Lower lobe of right lung (tissue), 2 donors: ENCODE measurements at regions not wholly inside any gene's neighbourhood (a gene's known extent, or its start where the extent isn't known, plus 50 kb on each side); places are given as distances from the start of the nearest gene placed in this dataset.
"Not testable (repeated sequence)": the region's sequence is repeated elsewhere in the genome, so short reads cannot be mapped to it uniquely, and the experiment has no call there.

Experiments used
- ATAC-seq, 2 donors: fragments of 200-7000 bp; cut with Tn5 transposase; one replicate each; pipeline ENCODE4 v1.9.1; 2020 to 2022; ENCODE audit warnings: mild to moderate bottlenecking in 2 of 2, moderate library complexity in 2 of 2
- DNase-seq: peaks from one replicate; pipeline ENCODE4 v3.0.0-alpha.2; 2020
- H3K27ac ChIP-seq: fragments of 200-600 bp; one replicate; pipeline ENCODE4 v1.8.0; 2022
- H3K27me3 ChIP-seq: fragments of 200-600 bp; one replicate; pipeline ENCODE4 v1.8.0; 2022; ENCODE audit warnings: low read depth
- H3K36me3 ChIP-seq: fragments of 200-600 bp; one replicate; pipeline ENCODE4 v1.8.0; 2022; ENCODE audit warnings: mild to moderate bottlenecking
- H3K4me1 ChIP-seq: fragments of 200-600 bp; one replicate; pipeline ENCODE4 v1.8.0; 2022
- H3K4me3 ChIP-seq: fragments of 200-600 bp; one replicate; pipeline ENCODE4 v1.8.0; 2022; ENCODE audit warnings: mild to moderate bottlenecking
- H3K9me3 ChIP-seq: fragments of 200-600 bp; one replicate; pipeline ENCODE4 v1.8.0; 2022
- intact Hi-C: fragments of 100-400 bp; cut with DNase I; formaldehyde crosslinking; loops from one replicate; pipeline ENCODE4 v1.11.0; 2022
- TF ChIP-seq, protein P1 (sequence below): fragments of 200-600 bp; IDR thresholded peaks from one replicate; pipeline ENCODE4 v1.8.0; 2022; ENCODE audit warnings: antibody characterized with exemption, mild to moderate bottlenecking
- donor health status: DM: no; HTN: yes; CAD: no; lungs with severe emphysema.

DNA sequence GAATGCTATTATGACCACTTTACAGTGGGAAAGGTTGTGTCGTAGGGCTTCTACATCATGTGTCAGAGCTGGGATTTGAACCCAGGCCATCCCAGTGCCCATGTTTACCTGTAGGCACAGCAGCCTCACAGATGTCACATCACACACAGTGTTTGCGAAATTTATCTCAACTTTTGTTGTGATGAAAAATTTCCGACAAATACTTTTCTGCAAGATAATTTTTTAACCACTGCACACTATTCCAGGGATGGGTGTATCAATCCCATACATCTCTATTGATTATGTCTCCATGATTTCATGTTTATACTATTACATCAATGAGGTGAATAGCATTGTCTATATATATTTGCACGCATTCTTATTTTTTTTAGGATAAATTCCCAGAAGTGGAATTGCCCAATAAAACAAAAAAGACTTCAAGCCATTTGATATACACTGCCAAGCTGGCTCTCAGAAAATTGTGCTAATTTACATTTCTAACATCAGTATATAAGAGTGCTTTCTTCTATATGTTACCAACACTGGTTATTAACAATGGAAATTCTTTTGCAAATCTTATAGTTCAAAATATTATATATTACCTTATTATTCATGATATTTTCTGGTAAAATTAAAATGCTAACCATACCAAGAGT, 189.1 kb upstream of the ZNF217 start:
- Histone ChIP-seq H3K4me1 (peaks cover 18% of the 10 kb centered on the region), H3K36me3 (no peaks in the 10 kb centered on the region), H3K9me3 (no peaks in the 10 kb centered on the region), H3K27me3 (no peaks in the 10 kb centered on the region), H3K4me3 (no peak overlapping the region), H3K27ac (no peak overlapping the region)
- no peak for ATAC-seq
- TF ChIP-seq, protein P1, sequence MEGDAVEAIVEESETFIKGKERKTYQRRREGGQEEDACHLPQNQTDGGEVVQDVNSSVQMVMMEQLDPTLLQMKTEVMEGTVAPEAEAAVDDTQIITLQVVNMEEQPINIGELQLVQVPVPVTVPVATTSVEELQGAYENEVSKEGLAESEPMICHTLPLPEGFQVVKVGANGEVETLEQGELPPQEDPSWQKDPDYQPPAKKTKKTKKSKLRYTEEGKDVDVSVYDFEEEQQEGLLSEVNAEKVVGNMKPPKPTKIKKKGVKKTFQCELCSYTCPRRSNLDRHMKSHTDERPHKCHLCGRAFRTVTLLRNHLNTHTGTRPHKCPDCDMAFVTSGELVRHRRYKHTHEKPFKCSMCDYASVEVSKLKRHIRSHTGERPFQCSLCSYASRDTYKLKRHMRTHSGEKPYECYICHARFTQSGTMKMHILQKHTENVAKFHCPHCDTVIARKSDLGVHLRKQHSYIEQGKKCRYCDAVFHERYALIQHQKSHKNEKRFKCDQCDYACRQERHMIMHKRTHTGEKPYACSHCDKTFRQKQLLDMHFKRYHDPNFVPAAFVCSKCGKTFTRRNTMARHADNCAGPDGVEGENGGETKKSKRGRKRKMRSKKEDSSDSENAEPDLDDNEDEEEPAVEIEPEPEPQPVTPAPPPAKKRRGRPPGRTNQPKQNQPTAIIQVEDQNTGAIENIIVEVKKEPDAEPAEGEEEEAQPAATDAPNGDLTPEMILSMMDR, result no peak
- intact Hi-C loops, result no loop called here
- DNase-seq, result no peak

DNA sequence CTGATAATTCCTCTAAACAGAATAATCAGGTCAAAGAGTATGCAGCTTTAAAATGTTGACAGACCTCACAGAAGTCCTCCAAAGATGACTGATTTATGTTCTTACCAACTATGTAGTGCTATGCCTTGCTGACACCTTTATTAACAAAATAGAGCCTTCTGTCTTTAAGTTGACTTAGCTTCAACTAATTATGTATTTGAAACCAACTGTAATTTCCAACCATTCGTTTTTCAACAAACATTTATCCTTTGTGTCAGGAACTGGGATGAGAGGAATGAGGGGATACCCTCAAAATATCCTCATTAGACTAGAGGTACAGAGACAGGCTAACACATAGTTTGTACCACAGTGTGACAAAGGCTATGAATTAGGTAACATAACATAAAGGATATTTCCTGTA, 186.2 kb upstream of the ZNF217 start:
- H3K9me3 ChIP-seq, result no peaks in the 10 kb centered on the region
- intact Hi-C loops, result no loop called here
- no peaks in the 10 kb centered on the region for H3K36me3 ChIP-seq
- ATAC-seq (no peak), DNase-seq (no peak)
- no peaks in the 10 kb centered on the region for H3K27me3 ChIP-seq
- no peak overlapping the region for H3K4me3 ChIP-seq
- no peaks in the 10 kb centered on the region for H3K4me1 ChIP-seq
- TF ChIP-seq, protein P1, result no peak
- H3K27ac ChIP-seq, result no peak overlapping the region

DNA sequence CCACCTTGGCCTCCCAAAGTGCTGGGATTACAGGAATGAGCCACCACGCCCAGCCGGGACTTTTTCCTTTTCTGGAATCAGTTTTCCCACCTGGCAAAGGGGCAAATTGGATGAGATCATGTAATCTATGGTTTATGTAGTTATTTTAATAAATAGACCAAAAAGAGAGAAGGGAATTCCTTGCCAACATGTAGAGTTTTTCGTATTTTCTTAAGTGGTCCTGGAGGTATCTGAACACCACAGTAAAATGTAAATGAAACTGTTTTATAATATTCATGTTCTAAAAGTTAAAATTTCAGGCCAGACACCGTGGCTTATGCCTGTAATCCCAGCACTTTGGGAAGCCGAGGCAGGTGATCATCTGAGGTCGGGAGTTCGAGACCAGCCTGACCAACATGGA, 185.1 kb upstream of the ZNF217 start:
- no peak overlapping the region for H3K27ac ChIP-seq
- H3K27me3 ChIP-seq, result no peaks in the 10 kb centered on the region
- H3K9me3 ChIP-seq, result no peaks in the 10 kb centered on the region
- intact Hi-C loops, result no loop called here
- ATAC-seq (no peak), DNase-seq (no peak)
- H3K4me3 ChIP-seq, result no peak overlapping the region
- TF ChIP-seq, protein P1, result no peak
- no peaks in the 10 kb centered on the region for H3K36me3 ChIP-seq
- no peaks in the 10 kb centered on the region for H3K4me1 ChIP-seq

DNA sequence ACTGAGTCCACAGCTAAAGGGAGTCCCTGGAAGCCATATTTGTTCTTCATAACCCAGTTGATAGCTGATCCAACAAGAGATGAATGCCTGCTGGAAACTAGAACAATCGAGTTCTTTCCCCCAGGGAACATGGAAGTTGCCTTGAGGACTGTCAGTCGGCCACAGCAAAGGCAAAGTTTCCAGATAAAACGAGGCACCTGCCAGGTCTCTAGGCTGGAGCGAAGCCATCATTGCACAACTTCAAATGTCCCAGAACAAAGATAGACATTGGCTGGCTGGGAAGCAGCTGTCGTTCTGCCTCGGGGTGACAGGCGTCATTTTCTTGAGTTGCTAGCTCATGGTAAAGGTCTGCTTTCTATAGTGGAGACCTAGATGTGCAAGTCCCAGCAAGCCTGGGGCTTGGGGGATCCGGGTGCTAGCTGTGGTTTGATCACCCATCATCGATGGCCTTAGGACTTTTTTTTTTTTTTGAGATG, 184.4 kb upstream of the ZNF217 start:
- Histone ChIP-seq H3K4me1 (no peaks in the 10 kb centered on the region), H3K4me3 (no peak overlapping the region), H3K36me3 (no peaks in the 10 kb centered on the region), H3K27me3 (no peaks in the 10 kb centered on the region), H3K9me3 (no peaks in the 10 kb centered on the region), H3K27ac (no peak overlapping the region)
- intact Hi-C loops, result no loop called here
- DNase-seq (no peak), ATAC-seq (no peak)
- TF ChIP-seq, protein P1, result no peak

DNA sequence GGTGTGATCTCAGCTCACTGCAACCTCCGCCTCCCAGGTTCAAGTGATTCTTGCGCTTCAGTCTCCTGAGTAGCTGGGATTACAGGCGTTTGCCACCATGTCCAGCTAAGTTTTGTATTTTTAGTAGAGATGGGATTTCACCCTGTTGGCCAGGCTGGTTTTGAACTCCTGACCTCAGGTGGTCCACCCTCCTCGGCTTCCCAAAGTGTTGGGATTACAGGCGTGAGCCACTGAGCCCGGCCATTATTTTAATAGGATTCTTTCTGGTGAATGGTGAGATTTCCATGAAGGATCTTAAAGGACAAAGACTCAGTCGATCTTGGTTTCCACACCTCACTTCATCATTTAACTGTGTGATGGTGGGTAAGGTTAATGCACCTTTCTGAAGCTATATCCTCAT, 183.8 kb upstream of the ZNF217 start:
- H3K36me3 ChIP-seq, DNase-seq, H3K9me3 ChIP-seq, ATAC-seq, H3K27ac ChIP-seq, H3K27me3 ChIP-seq, H3K4me1 ChIP-seq, H3K4me3 ChIP-seq, intact Hi-C loops: not testable (repeated sequence)

DNA sequence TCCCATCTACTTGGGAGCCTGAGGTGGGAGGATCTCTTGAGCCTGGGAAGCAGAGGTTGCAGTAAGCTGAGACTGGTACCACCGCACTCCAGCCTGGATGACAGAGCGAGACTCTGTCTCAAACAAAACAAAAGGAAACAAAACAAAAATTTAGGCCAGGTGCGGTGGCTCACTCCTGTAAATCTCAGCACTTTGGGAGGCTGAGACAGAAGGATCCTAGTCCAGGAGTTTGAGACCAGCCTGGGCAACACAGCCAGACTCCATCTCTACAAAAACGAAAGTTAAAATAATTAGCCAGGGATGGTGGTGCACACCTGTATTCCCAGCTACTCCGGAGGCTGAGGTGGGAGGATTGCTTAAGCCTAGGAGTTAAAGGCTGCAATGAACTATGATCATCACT, 183.2 kb upstream of the ZNF217 start:
- TF ChIP-seq, protein P1, result no peak
- no peaks in the 10 kb centered on the region for H3K9me3 ChIP-seq
- no peaks in the 10 kb centered on the region for H3K4me1 ChIP-seq
- intact Hi-C loops, result no loop called here
- no peak for ATAC-seq
- H3K27me3 ChIP-seq, result no peaks in the 10 kb centered on the region
- no peak for DNase-seq
- no peak overlapping the region for H3K27ac ChIP-seq
- no peak overlapping the region for H3K4me3 ChIP-seq
- H3K36me3 ChIP-seq, result no peaks in the 10 kb centered on the region
